ENCODE measurements at regions not wholly inside any gene's neighbourhood (a gene's known extent, or its start where the extent isn't known, plus 50 kb on each side); places are given as distances from the start of the nearest gene placed in this dataset.

DNA sequence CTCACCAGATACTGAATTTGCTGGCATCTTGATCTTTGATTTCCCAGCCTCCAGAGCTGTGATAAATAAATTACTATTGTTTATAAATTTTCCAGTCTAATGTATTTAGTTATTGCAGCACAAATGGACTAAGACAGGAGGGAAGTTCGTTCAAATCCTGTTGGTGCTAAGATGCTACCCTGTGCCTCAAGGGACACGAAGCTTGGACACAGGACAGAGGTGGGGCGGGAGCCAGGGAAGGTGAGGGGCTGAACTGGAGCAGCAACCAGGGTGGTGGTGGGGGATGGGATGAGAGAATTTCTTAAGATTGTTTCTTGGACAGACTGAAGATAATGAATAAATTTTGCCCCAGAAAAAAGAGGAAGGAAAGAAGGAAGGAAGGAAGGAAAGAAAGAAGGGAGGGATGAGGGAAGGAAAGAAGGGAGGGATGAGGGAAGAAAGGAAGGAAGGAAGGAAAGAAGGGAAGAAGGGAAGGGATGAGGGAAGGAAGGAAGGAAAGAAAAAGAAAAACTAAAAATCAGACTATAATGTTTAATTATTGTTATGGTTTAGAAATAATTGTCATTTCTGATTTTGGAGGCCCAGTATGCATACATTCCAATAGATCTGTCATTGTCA is 127.2 kb downstream of the CDC5L start:
- Mint-ChIP-seq H3K27ac (no peak overlapping the region), H3K27me3 (ENCODE audit: low read depth) (no peaks in the 10 kb centered on the region; the same call in 1 of the 2 replicates), H3K36me3 (no peaks in the 10 kb centered on the region), H3K4me3 (no peak overlapping the region), H3K9me3 (peaks cover 16% of the 10 kb centered on the region), H3K4me1 (0 out of 2 replicates have a peak, but pooled peaks cover 2% of the 10 kb centered on the region)
- ATAC-seq: no peak
- DNase-seq (ENCODE audit: low spot score): no peak
- ChIA-PET CTCF (interaction anchor here (1.3 kb wide), 1 partner anchor 79 kb away, joined by 3 read pairs; no protein-coding TSS in a partner anchor), POLR2A (no interaction called here)
- TF ChIP-seq, protein P1, sequence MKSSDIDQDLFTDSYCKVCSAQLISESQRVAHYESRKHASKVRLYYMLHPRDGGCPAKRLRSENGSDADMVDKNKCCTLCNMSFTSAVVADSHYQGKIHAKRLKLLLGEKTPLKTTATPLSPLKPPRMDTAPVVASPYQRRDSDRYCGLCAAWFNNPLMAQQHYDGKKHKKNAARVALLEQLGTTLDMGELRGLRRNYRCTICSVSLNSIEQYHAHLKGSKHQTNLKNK (CRISPR knock-in tag; IDR thresholded peaks at IDR 0.05): no peak
- TF ChIP-seq CREB1 (CRISPR knock-in tag; IDR thresholded peaks at IDR 0.05): no peak
- TF ChIP-seq NR3C1 (CRISPR knock-in tag; conservative IDR thresholded peaks at IDR 0.05; ENCODE audit: low read depth): no peak
- no peak for TF ChIP-seq MXD4 (CRISPR knock-in tag; IDR thresholded peaks at IDR 0.05; ENCODE audit: borderline replicate concordance)
- no peak for TF ChIP-seq SMAD3 (CRISPR knock-in tag; IDR thresholded peaks at IDR 0.05; ENCODE audit: borderline replicate concordance)
- TF ChIP-seq RORB (CRISPR knock-in tag; IDR thresholded peaks at IDR 0.05): no peak
- no peak for TF ChIP-seq JUN (CRISPR knock-in tag; IDR thresholded peaks at IDR 0.05)
- TF ChIP-seq SMAD4 (CRISPR knock-in tag; IDR thresholded peaks at IDR 0.05): no peak

DNA sequence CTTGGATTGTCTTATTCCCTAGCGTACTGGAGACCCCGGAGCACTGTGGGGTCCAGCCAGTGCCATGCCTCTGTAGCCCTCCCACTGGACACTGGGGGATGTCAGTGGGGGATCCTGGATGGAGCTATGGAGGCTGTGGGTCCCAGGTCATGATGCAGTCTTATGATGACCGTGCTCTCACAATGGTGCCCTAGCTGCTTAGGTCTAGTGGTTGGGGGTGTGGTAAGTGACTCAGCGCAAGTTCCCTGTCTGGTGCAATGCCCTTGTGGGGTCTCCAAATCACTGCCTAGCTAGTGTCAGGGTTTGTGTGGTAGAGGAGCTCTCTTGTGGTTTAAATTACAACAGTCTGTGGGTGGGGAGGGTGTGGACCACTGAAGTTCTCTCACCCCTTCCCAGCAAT is 135.4 kb downstream of the CDC5L start:
- Mint-ChIP-seq H3K36me3 (no peaks in the 10 kb centered on the region), H3K4me1 (peaks cover 2% of the 10 kb centered on the region), H3K9me3 (peaks cover 24% of the 10 kb centered on the region), H3K27ac (no peak overlapping the region), H3K27me3 (ENCODE audit: low read depth) (no peaks in the 10 kb centered on the region), H3K4me3 (no peak overlapping the region)
- DNase-seq (ENCODE audit: low spot score): no peak
- ChIA-PET CTCF (no interaction called here), POLR2A (no interaction called here)
- no peak for ATAC-seq
- no peak for TF ChIP-seq SOX15 (CRISPR knock-in tag; IDR thresholded peaks at IDR 0.05)
- TF ChIP-seq, protein P2, sequence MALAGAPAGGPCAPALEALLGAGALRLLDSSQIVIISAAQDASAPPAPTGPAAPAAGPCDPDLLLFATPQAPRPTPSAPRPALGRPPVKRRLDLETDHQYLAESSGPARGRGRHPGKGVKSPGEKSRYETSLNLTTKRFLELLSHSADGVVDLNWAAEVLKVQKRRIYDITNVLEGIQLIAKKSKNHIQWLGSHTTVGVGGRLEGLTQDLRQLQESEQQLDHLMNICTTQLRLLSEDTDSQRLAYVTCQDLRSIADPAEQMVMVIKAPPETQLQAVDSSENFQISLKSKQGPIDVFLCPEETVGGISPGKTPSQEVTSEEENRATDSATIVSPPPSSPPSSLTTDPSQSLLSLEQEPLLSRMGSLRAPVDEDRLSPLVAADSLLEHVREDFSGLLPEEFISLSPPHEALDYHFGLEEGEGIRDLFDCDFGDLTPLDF (CRISPR knock-in tag; IDR thresholded peaks at IDR 0.05): no peak
- TF ChIP-seq, protein P3, sequence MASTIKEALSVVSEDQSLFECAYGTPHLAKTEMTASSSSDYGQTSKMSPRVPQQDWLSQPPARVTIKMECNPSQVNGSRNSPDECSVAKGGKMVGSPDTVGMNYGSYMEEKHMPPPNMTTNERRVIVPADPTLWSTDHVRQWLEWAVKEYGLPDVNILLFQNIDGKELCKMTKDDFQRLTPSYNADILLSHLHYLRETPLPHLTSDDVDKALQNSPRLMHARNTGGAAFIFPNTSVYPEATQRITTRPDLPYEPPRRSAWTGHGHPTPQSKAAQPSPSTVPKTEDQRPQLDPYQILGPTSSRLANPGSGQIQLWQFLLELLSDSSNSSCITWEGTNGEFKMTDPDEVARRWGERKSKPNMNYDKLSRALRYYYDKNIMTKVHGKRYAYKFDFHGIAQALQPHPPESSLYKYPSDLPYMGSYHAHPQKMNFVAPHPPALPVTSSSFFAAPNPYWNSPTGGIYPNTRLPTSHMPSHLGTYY (CRISPR knock-in tag; IDR thresholded peaks at IDR 0.05): no peak
- TF ChIP-seq HMGA2 (CRISPR knock-in tag; IDR thresholded peaks at IDR 0.05): no peak
- TF ChIP-seq CBFB (CRISPR knock-in tag; IDR thresholded peaks at IDR 0.05; ENCODE audit: low read depth): no peak

DNA sequence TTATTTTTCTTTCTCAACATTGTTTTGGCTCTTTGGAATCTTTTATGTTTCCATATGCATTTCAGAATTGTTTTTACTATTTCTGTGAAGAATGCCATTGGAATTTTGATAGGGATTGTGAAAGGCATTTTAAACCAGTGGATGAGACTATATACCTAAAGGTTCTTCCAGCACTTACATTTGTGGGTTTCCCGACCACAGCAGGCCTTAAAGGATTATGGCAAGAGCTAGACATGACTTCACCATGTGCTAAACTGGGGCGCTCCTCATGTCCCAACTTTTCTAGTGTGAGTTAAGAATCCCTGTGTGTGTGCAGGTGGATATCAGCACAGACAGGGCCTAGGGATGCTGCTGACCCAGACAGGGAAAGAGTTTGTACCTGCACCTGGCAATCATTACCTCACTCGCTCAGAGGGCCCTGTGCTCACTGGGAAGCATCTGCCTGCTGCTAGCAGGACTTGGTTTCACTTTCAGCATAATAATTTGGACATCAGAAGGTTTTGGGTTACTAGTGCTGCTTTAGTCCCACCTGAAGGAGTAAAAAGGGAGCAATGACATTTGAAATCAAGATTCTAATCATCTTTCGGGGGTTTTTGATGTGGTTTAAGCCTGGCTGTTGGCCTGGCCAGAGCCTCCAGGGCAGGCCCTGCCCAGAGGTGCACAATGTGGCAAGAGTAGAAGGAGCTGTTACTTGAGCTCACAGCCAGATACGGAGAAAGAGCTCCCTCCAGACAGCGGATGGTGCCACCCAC is 137.1 kb downstream of the CDC5L start:
- Mint-ChIP-seq H3K27ac (no peak overlapping the region), H3K9me3 (peaks cover 9% of the 10 kb centered on the region), H3K27me3 (ENCODE audit: low read depth) (no peaks in the 10 kb centered on the region)

More for the DNA sequence above, 137.1 kb downstream of the CDC5L start:
- H3K36me3 Mint-ChIP-seq: no peaks in the 10 kb centered on the region
- no peak for DNase-seq (ENCODE audit: low spot score)
- POLR2A ChIA-PET: no interaction called here
- peaks cover 12% of the 10 kb centered on the region for H3K4me1 Mint-ChIP-seq
- CTCF ChIA-PET: no interaction called here
- no peak for ATAC-seq
- H3K4me3 Mint-ChIP-seq: no peak overlapping the region
- TF ChIP-seq ESRRA (CRISPR knock-in tag; IDR thresholded peaks at IDR 0.05; ENCODE audit: borderline replicate concordance) (no peak), NFYB (CRISPR knock-in tag; conservative IDR thresholded peaks at IDR 0.05; ENCODE audit: low read depth) (no peak), TP53 (CRISPR knock-in tag; IDR thresholded peaks at IDR 0.05) (no peak)
- TF ChIP-seq, protein P4, sequence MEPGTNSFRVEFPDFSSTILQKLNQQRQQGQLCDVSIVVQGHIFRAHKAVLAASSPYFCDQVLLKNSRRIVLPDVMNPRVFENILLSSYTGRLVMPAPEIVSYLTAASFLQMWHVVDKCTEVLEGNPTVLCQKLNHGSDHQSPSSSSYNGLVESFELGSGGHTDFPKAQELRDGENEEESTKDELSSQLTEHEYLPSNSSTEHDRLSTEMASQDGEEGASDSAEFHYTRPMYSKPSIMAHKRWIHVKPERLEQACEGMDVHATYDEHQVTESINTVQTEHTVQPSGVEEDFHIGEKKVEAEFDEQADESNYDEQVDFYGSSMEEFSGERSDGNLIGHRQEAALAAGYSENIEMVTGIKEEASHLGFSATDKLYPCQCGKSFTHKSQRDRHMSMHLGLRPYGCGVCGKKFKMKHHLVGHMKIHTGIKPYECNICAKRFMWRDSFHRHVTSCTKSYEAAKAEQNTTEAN (CRISPR knock-in tag; IDR thresholded peaks at IDR 0.05): no peak
- TF ChIP-seq, protein P5, sequence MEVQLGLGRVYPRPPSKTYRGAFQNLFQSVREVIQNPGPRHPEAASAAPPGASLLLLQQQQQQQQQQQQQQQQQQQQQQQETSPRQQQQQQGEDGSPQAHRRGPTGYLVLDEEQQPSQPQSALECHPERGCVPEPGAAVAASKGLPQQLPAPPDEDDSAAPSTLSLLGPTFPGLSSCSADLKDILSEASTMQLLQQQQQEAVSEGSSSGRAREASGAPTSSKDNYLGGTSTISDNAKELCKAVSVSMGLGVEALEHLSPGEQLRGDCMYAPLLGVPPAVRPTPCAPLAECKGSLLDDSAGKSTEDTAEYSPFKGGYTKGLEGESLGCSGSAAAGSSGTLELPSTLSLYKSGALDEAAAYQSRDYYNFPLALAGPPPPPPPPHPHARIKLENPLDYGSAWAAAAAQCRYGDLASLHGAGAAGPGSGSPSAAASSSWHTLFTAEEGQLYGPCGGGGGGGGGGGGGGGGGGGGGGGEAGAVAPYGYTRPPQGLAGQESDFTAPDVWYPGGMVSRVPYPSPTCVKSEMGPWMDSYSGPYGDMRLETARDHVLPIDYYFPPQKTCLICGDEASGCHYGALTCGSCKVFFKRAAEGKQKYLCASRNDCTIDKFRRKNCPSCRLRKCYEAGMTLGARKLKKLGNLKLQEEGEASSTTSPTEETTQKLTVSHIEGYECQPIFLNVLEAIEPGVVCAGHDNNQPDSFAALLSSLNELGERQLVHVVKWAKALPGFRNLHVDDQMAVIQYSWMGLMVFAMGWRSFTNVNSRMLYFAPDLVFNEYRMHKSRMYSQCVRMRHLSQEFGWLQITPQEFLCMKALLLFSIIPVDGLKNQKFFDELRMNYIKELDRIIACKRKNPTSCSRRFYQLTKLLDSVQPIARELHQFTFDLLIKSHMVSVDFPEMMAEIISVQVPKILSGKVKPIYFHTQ (CRISPR knock-in tag; IDR thresholded peaks at IDR 0.05): no peak
- TF ChIP-seq, protein P6, sequence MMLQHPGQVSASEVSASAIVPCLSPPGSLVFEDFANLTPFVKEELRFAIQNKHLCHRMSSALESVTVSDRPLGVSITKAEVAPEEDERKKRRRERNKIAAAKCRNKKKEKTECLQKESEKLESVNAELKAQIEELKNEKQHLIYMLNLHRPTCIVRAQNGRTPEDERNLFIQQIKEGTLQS (CRISPR knock-in tag; conservative IDR thresholded peaks at IDR 0.05): no peak
